Middle frontal gyrus (tissue), 1 donor: ENCODE measurements at regions not wholly inside any gene's neighbourhood (a gene's known extent, or its start where the extent isn't known, plus 50 kb on each side); places are given as distances from the start of the nearest gene placed in this dataset.
"Not testable (repeated sequence)": the region's sequence is repeated elsewhere in the genome, so short reads cannot be mapped to it uniquely, and the experiment has no call there.

Experiments
- DNase-seq: peaks from one replicate; pipeline ENCODE4 v3.0.0-alpha.2; 2015; ENCODE audit warnings: low spot score; ENCODE audit errors: extremely low spot score

DNA sequence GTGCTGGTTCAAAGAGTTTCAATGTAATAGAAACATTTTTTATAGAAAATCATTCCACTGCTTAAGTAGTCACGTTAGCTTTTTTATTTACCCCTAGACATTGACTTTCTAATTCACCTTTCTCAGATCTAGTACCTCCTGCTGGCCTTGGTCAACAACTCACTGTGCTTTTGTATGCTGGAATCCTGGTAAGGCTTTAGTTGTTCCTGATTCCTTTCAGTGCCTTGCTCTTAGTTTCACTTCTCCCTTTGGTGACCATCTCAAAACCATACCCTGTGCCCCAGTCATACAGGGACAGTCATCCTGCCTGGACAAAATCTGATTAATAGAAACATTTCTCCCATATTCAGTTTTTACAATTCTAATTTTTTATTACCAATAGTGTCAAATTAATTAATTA, 130.2 kb downstream of the GPR37 start:
- no peak for DNase-seq

DNA sequence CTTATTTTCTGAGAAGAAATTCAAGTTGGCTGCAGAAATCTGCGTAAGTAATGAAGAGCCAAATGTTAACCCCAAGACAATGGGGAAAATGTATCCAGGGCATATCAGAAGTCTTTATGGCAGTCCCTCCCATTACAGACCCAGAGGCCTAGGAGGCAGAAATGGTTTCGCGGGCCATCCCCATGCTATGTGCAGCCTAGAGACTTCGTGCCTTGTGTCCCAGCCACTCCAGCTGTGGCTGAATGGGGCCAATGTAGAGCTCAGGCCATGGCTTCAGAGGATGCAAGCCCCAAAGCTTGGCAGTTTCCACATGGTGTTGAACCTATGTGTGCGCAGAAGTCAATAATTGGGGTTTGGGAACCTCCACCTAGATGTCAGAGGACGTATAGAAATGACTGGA, 131.9 kb downstream of the GPR37 start:
- DNase-seq: no peak

GRCh38 chr7:124630395-124630794, 135.2 kb downstream of the GPR37 start:
- no peak for DNase-seq

- DNase-seq: no peak
Measured at GRCh38 chr7:124618871-124619270, 146.7 kb downstream of the GPR37 start.

DNA sequence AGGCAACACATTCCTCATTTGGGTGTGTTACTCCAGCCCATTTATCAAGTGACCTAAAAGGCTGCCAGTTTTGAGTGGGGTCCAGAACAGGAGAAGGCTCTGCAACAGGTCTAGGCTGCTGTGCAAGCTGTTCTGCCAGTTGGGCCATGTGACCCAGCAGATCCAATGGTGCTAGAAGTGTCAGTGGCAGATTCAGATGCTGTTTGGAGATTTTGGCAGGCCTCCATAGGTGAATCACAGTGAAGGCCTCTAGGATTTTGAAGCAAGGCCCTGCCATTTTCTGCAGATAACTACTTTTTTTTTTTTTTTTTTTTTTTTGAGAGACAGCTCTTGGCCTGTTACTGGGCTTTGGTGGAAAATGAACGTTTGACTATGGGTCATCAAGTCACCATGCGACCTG, 147.5 kb downstream of the GPR37 start:
- DNase-seq: not testable (repeated sequence)

DNA sequence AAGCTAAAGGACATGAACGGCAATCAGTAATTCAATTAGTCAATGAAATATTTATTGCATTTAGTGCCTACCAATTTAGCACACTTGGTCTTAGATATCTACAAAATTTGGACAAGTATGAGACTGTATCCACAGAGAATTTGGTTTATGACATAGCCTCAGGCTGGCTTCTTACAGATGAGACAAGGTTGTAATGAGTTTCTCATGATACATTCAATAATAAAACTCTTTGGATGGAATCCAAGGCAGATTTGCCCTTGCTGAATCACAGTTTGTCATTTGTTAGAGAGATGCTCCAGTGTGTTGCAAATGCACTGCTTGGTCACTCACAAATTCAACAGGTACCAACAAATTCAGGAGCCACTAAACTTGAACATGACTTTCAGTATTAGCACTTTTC, 162.5 kb downstream of the GPR37 start:
- no peak for DNase-seq

GRCh38 chr7:124597509-124597908, 168.1 kb downstream of the GPR37 start:
- DNase-seq: no peak

DNA sequence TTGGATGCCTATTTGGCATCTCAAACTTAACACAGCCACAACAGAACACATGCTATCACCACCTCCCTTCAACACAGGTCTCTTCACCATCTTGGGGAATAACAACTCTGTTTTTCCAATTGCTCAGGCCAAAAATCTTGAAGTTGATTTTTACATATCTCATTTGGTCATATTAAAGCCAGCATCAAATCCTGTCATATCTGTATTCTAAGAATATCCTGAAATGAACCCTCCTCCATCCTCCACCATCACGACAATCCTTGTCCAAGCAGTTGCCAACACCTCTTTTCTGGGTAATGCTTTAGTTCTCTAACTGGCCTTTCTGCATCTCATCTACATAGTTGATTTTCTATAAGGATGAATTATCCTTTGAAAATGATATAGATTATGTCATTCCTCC, 168.7 kb downstream of the GPR37 start:
- DNase-seq: no peak

GRCh38 chr7:124590814-124591213, 174.8 kb downstream of the GPR37 start:
- no peak for DNase-seq

DNA sequence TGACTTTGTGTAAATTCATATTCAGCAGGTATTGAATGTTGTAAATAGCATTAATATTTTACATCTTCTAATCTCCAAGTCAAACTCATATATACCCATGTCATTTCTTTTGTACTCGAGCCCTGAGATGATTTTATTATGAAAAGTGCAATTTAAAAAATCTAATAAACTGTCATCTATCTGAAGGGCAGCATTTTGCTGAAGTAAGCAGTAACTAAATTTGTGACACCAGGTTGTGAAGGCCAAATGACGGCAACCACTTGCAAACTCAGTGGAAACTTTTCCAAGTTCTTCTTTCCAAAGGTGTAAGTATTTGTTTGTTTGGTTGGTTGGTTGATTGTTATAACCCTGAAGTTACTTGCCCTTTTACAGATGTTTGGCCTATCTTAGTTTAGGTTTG, 188.3 kb downstream of the GPR37 start:
- no peak for DNase-seq

GRCh38 chr7:124575176-124575575, 190.4 kb downstream of the GPR37 start:
- DNase-seq: no peak

GRCh38 chr7:124570558-124570957, 195.0 kb downstream of the GPR37 start:
- DNase-seq: no peak

- no peak for DNase-seq
Measured at GRCh38 chr7:124566583-124566982, 199.0 kb downstream of the GPR37 start.

DNA sequence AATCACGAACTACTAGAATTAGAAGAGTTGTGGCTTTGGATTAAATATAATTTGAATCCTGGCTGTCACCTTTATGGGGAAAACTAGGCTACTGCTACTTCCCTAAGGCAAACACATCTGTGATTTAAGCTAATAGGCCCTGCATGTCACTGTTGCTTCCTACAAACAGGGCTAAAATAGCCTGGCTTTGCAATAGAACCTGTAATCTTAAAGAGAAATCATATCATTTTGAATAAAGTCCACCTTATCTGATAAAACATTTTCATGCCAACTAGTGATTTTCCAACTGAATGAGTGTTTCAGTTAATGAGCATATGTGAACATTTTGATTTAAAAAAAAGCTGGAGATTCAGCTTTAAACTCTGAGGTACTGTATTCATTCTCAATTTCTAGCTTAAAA, 208.0 kb downstream of the GPR37 start:
- DNase-seq: no peak

DNA sequence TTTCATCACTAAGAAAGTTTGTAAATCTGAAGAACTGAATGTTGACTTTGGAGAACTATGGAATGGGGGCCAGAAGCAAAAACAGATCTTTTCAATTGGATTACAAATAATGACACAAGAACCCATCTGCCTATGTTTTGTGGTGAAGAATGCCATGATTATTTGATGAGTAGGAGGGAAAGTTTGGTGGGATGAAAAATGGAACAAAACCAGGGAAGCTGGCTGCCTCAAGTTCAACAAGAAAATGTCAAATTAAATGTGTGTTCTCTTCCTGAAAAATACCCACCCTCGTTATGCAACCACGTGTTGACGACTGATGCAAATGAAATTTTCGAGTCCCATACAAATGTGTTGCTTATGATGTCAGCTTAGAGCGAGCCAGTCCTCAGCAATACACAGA, 208.5 kb downstream of the GPR37 start:
- DNase-seq: no peak

- no peak for DNase-seq
Measured at GRCh38 chr7:124553502-124553901, 212.1 kb downstream of the GPR37 start.

- DNase-seq: no peak
Measured at GRCh38 chr7:124552217-124552616, 213.4 kb downstream of the GPR37 start.

- DNase-seq: no peak
Measured at GRCh38 chr7:124550036-124550435, 215.6 kb downstream of the GPR37 start.

DNA sequence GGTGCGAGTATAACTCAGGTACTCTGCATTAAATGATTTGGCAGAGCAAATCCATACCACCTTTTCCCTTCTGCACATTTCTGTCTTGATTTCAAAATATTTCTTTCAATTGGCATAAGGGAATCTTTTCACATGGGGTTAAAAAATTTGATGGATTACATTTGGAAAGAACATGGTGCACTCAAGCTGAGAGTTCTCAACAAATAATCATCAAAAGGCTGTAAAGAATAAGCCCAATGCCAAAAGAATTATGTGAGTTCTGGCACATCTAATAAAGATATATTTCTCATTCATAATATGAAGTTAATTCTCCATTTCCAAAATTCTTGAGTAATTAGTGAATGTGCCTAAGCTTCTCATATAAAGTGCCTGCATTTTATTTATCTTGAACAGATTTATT, 223.1 kb downstream of the GPR37 start:
- no peak for DNase-seq

GRCh38 chr7:124536156-124536762, 229.3 kb downstream of the GPR37 start:
- DNase-seq: no peak

GRCh38 chr7:124532166-124532565, 233.4 kb downstream of the GPR37 start:
- DNase-seq: no peak

GRCh38 chr7:124516911-124517310, 248.7 kb downstream of the GPR37 start:
- no peak for DNase-seq

DNA sequence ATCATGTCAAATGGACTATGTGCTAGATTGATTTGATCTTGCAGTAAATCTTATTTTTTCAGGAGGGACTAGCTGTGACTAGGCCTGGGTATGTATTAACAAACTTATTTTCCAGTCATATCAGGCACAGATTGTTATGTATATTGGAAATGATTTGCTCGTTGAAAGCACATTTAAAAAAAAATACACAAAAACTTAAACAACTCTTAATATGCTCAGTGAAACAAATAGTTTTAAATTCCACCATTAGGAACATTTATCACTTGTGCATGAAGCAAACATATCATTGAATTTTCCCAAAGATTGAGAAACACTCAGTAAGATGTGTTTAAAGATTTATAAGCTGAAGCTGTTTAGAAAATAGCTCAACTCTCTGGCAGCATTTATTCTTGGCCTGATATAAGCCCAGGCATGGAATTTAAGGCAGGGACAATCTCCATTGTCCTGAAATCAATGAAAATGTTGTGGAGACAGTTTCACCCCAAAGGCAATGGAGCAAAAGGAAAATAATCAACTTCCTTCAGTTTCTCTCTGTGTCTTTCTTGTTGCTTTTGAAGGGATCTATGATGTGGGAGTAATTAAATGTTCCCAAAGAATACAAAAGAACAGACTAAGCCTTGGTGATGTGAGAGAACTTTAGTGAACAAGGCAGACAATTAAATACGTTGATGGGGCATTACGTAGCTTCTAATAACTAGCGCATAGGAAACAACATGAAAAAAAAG, 250.3 kb downstream of the GPR37 start:
- no peak for DNase-seq
